Mesenchymal stem cell (in vitro differentiated cells and primary cell): ENCODE measurements at regions not wholly inside any gene's neighbourhood (a gene's known extent, or its start where the extent isn't known, plus 50 kb on each side); places are given as distances from the start of the nearest gene placed in this dataset.

Experiments
- DNase-seq: peaks from one replicate; pipeline ENCODE4 v3.0.0-alpha.2; 2013
- H2AFZ ChIP-seq: one replicate; pipeline ENCODE4 v1.6.1; 2013; ENCODE audit warnings: low read depth, mild to moderate bottlenecking, control low read depth, inconsistent platforms, low read length, moderate library complexity
- H2AK5ac ChIP-seq: 2 replicates; pipeline ENCODE4 v1.6.1; 2013; ENCODE audit warnings: low read length, moderate library complexity, mild to moderate bottlenecking, inconsistent platforms; ENCODE audit not compliant: severe bottlenecking
- H2BK120ac ChIP-seq: one replicate; pipeline ENCODE4 v1.6.1; 2013; ENCODE audit warnings: low read depth, mild to moderate bottlenecking, inconsistent platforms, low read length, moderate library complexity
- H2BK12ac ChIP-seq, 2 experiments: one replicate each; pipeline ENCODE4 v1.6.1; 2013; ENCODE audit warnings: inconsistent platforms in 2 of 2, low read length in 2 of 2, mild to moderate bottlenecking in 2 of 2, moderate library complexity in 2 of 2, control low read depth in 1 of 2
- H2BK15ac ChIP-seq: one replicate; pipeline ENCODE4 v1.6.1; 2013; ENCODE audit warnings: mild to moderate bottlenecking, low read depth, inconsistent platforms; ENCODE audit not compliant: poor library complexity, severe bottlenecking
- H2BK5ac ChIP-seq: 2 replicates; pipeline ENCODE4 v1.6.1; 2013; ENCODE audit warnings: low read depth, mild to moderate bottlenecking, low read length, control low read depth, inconsistent platforms; ENCODE audit not compliant: poor library complexity, severe bottlenecking
- H3K14ac ChIP-seq, 2 experiments: one replicate each; pipeline ENCODE4 v1.6.1; 2013; ENCODE audit warnings: inconsistent platforms in 2 of 2, low read length in 2 of 2, control low read depth in 1 of 2, mild to moderate bottlenecking in 1 of 2, moderate library complexity in 1 of 2
- H3K18ac ChIP-seq, 2 experiments: one replicate each; pipeline ENCODE4 v1.6.1; 2013; ENCODE audit warnings: inconsistent platforms in 2 of 2, low read length in 2 of 2, control low read depth in 1 of 2, low read depth in 1 of 2, mild to moderate bottlenecking in 1 of 2
- H3K23ac ChIP-seq, 2 experiments: one replicate each; pipeline ENCODE4 v1.6.1; 2013; ENCODE audit warnings: inconsistent platforms in 2 of 2, low read length in 2 of 2, mild to moderate bottlenecking in 2 of 2, moderate library complexity in 2 of 2, control low read depth in 1 of 2
- H3K27ac ChIP-seq: 2 replicates; pipeline ENCODE4 v1.5.1; 2013; ENCODE audit warnings: mild to moderate bottlenecking, moderate library complexity, low read length, control low read depth, inconsistent platforms; ENCODE audit not compliant: poor library complexity, severe bottlenecking
- H3K27me3 ChIP-seq, 2 experiments: 2 replicates each; pipeline versions ENCODE4 v1.6.1 to v1.7.0; 2013; ENCODE audit warnings: low read length in 2 of 2, mild to moderate bottlenecking in 2 of 2, moderate library complexity in 2 of 2, control low read depth in 1 of 2, inconsistent platforms in 1 of 2; ENCODE audit not compliant: control insufficient read depth in 1 of 2, insufficient read depth in 1 of 2
- H3K36me3 ChIP-seq, 2 experiments: 2 replicates each; pipeline versions ENCODE4 v1.6.1 to v1.7.0; 2013; ENCODE audit warnings: low read length in 2 of 2, control low read depth in 1 of 2, inconsistent platforms in 1 of 2, low read depth in 1 of 2, mild to moderate bottlenecking in 1 of 2; ENCODE audit not compliant: insufficient read depth in 2 of 2, control insufficient read depth in 1 of 2
- H3K4ac ChIP-seq, 2 experiments: one replicate each; pipeline ENCODE4 v1.6.1; 2013; ENCODE audit warnings: inconsistent platforms in 2 of 2, low read length in 2 of 2, mild to moderate bottlenecking in 2 of 2, moderate library complexity in 2 of 2, control low read depth in 1 of 2, low read depth in 1 of 2
- H3K4me1 ChIP-seq: 2 replicates; pipeline ENCODE4 v1.6.1; 2013; ENCODE audit warnings: low read depth, low read length, control low read depth; ENCODE audit not compliant: control insufficient read depth, insufficient read depth
- H3K4me2 ChIP-seq: 2 replicates; pipeline ENCODE4 v1.6.1; 2013; ENCODE audit warnings: low read length, mild to moderate bottlenecking, inconsistent platforms; ENCODE audit not compliant: poor library complexity, severe bottlenecking
- H3K4me3 ChIP-seq, 2 experiments: 2 replicates each; pipeline versions ENCODE4 v1.5.1 to v1.7.0; 2013; ENCODE audit warnings: low read length in 2 of 2, mild to moderate bottlenecking in 2 of 2, control low read depth in 1 of 2, low read depth in 1 of 2; ENCODE audit not compliant: insufficient read depth in 1 of 2
- H3K79me1 ChIP-seq: replicated peaks from 2 replicates; pipeline ENCODE4 v1.6.1; 2013; ENCODE audit warnings: mild to moderate bottlenecking, control low read depth, low read length, inconsistent platforms; ENCODE audit not compliant: poor library complexity, severe bottlenecking
- H3K9ac ChIP-seq: 2 replicates; pipeline ENCODE4 v1.7.0; 2013; ENCODE audit warnings: mild to moderate bottlenecking, low read length, moderate library complexity
- H3K9me3 ChIP-seq: 2 replicates; pipeline ENCODE4 v1.7.0; 2013; ENCODE audit warnings: mild to moderate bottlenecking, low read length; ENCODE audit not compliant: control insufficient read depth
- H4K8ac ChIP-seq: one replicate; pipeline ENCODE4 v1.6.1; 2013; ENCODE audit warnings: inconsistent platforms, mild to moderate bottlenecking, low read length, moderate library complexity
- H4K91ac ChIP-seq: one replicate; pipeline ENCODE4 v1.6.1; 2013; ENCODE audit warnings: mild to moderate bottlenecking, low read length, inconsistent platforms
- WGBS: methylation state at CpG from one replicate; pipeline ENCODE4 v1.1.7; 2013; ENCODE audit warnings: mixed read lengths; 5-methylcytosine and 5-hydroxymethylcytosine counted together

DNA sequence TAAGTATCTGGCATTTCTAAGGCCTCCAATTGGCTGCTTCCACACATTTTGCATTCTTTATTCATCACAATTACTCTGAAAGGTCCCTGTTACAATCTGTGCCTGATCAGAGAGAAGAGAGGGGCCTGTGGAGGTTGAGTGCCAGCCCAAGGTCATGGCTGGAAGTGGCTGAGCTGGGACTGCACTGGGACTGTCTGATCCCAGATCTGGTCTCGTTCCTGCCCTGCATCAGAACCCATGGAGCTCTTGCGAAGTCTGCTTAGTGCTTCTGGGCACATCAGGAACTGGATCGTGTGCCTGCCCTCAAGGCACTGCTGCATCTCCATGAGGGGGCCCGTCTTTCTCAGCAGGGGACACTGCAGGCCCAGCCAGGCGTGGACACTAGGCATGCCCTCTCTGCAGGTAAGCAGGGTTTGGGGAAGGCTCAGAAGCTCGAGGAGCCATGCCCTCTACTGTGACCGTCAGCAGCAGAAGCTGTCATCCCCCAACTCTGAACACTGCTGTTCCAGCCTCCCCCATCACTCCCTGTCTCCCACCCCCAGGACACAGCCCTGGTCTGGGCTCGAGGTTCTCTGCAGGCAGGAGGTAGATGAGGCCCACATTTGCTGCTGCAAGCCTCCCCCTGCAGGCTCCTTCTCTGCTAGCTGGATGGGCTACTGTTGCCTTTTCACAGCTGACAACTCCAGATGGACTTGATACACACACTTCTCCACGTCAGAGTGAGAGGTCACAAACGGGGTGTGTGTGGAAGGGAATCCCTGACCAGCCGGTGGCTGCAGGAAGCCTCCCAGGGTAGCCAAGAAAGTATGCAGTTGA, 96.5 kb upstream of the PRR23E start:
- no peak overlapping the region for H2BK120ac ChIP-seq
- no peak overlapping the region for H3K9ac ChIP-seq
- peaks cover 6% of the 10 kb centered on the region for H3K9me3 ChIP-seq
- H4K8ac ChIP-seq, result no peak overlapping the region
- 56% methylated on average over 11 of the region's 11 CpGs for WGBS
- H3K18ac ChIP-seq, result no peak overlapping the region
- no peak overlapping the region for H2BK15ac ChIP-seq
- H2BK5ac ChIP-seq, result no peak overlapping the region
- no peaks in the 10 kb centered on the region for H3K36me3 ChIP-seq
- no peak overlapping the region for H2AK5ac ChIP-seq
- DNase-seq, result no peak
- no peak overlapping the region for H4K91ac ChIP-seq
- no peak overlapping the region for H3K23ac ChIP-seq
- peaks cover 34 to 59% of the 10 kb centered on the region in 2 experiments for H3K27me3 ChIP-seq
- no peak overlapping the region for H3K4me3 ChIP-seq
- no peak overlapping the region for H3K4me2 ChIP-seq
- H2BK12ac ChIP-seq, result no peak overlapping the region
- no peak overlapping the region for H3K14ac ChIP-seq
- H3K4ac ChIP-seq, result no peak overlapping the region
- H2AFZ ChIP-seq, result no peak overlapping the region
- H3K79me1 ChIP-seq, result no peaks in the 10 kb centered on the region
- H3K4me1 ChIP-seq, result no peaks in the 10 kb centered on the region
- no peak overlapping the region for H3K27ac ChIP-seq

- Histone ChIP-seq H3K4me2 (no peak overlapping the region), H2BK5ac (no peak overlapping the region), H3K79me1 (no peaks in the 10 kb centered on the region), H3K4me3 (no peak overlapping the region), H3K27ac (no peak overlapping the region), H3K9me3 (peaks cover 6% of the 10 kb centered on the region), H2BK12ac (no peak overlapping the region), H2AK5ac (no peak overlapping the region), H3K27me3 (peaks cover 32 to 58% of the 10 kb centered on the region in 2 experiments), H4K8ac (no peak overlapping the region), H2AFZ (no peak overlapping the region), H2BK120ac (no peak overlapping the region), H2BK15ac (no peak overlapping the region), H3K36me3 (no peaks in the 10 kb centered on the region), H4K91ac (no peak overlapping the region), H3K4ac (no peak overlapping the region), H3K18ac (no peak overlapping the region), H3K14ac (no peak overlapping the region), H3K4me1 (no peaks in the 10 kb centered on the region), H3K23ac (no peak overlapping the region), H3K9ac (no peak overlapping the region)
- DNase-seq, result no peak
- WGBS, result 77% methylated on average over 4 of the region's 4 CpGs
These were observed 95.9 kb upstream of the PRR23E start for GRCh38 chr3:127097072-127097405.

- no peak for DNase-seq
- Histone ChIP-seq H3K27ac (no peak overlapping the region), H4K8ac (no peak overlapping the region), H2BK5ac (no peak overlapping the region), H3K9ac (no peak overlapping the region), H3K4me1 (no peaks in the 10 kb centered on the region), H3K79me1 (no peaks in the 10 kb centered on the region), H3K23ac (no peak overlapping the region), H2AK5ac (no peak overlapping the region), H3K9me3 (peaks cover 6% of the 10 kb centered on the region), H3K4me2 (no peak overlapping the region), H3K4ac (no peak overlapping the region), H3K4me3 (no peak overlapping the region), H2BK15ac (no peak overlapping the region), H3K14ac (no peak overlapping the region), H4K91ac (no peak overlapping the region), H3K27me3 (peaks cover 28 to 61% of the 10 kb centered on the region in 2 experiments), H2BK120ac (no peak overlapping the region), H2BK12ac (no peak overlapping the region), H3K36me3 (no peaks in the 10 kb centered on the region), H3K18ac (no peak overlapping the region), H2AFZ (no peak overlapping the region)
- whole genome bisulfite sequencing, result 57% methylated on average over 2 of the region's 3 CpGs
These were observed 95.5 kb upstream of the PRR23E start for GRCh38 chr3:127097481-127097880.

- Histone ChIP-seq H3K14ac (no peak overlapping the region), H3K79me1 (no peaks in the 10 kb centered on the region), H2BK5ac (no peak overlapping the region), H4K91ac (no peak overlapping the region), H3K4me3 (no peak overlapping the region), H4K8ac (no peak overlapping the region), H3K9me3 (peaks cover 6% of the 10 kb centered on the region), H3K36me3 (no peaks in the 10 kb centered on the region), H3K27me3 (peaks cover 31 to 66% of the 10 kb centered on the region in 2 experiments), H2BK12ac (no peak overlapping the region), H3K4ac (no peak overlapping the region), H2BK15ac (no peak overlapping the region), H2AFZ (no peak overlapping the region), H3K9ac (no peak overlapping the region), H3K18ac (no peak overlapping the region), H2AK5ac (no peak overlapping the region), H3K23ac (no peak overlapping the region), H3K27ac (no peak overlapping the region), H3K4me2 (no peak overlapping the region), H2BK120ac (no peak overlapping the region), H3K4me1 (no peaks in the 10 kb centered on the region)
- DNase-seq, result no peak
- WGBS, result 63% methylated on average over 3 of the region's 3 CpGs
These were observed 92.9 kb upstream of the PRR23E start for GRCh38 chr3:127099982-127100381.
